AG08395 (cell line): ENCODE measurements at regions not wholly inside any gene's neighbourhood (a gene's known extent, or its start where the extent isn't known, plus 50 kb on each side); places are given as distances from the start of the nearest gene placed in this dataset.

Experiments
- DNase-seq: peaks from one replicate; pipeline ENCODE4 v3.0.0; 2012; ENCODE audit warnings: mixed read lengths, low spot score

- no peak for DNase-seq
Measured at GRCh38 chr17:22441776-22442175, 749.5 kb downstream of the KCNJ18 start.

GRCh38 chr17:22443061-22443460 lies 750.7 kb downstream of the KCNJ18 start:
- DNase-seq, result no peak

GRCh38 chr17:22453181-22453580 lies 760.9 kb downstream of the KCNJ18 start:
- DNase-seq, result no peak

- DNase-seq, result no peak
Measured at GRCh38 chr17:22454070-22454999, 762.0 kb downstream of the KCNJ18 start.

- DNase-seq, result no peak
Measured at GRCh38 chr17:22459331-22459952, 767.1 kb downstream of the KCNJ18 start.

GRCh38 chr17:22459953-22460350 lies 767.6 kb downstream of the KCNJ18 start:
- DNase-seq, result no peak

GRCh38 chr17:22460461-22461063 lies 768.2 kb downstream of the KCNJ18 start:
- DNase-seq, result no peak

GRCh38 chr17:22461460-22462145 lies 769.3 kb downstream of the KCNJ18 start:
- DNase-seq, result no peak

GRCh38 chr17:22462461-22462860 lies 770.1 kb downstream of the KCNJ18 start:
- DNase-seq, result no peak

GRCh38 chr17:22463110-22463850 lies 771.0 kb downstream of the KCNJ18 start:
- no peak for DNase-seq

- DNase-seq, result no peak
Measured at GRCh38 chr17:22464041-22464440, 771.7 kb downstream of the KCNJ18 start.

GRCh38 chr17:22467720-22468119 lies 775.4 kb downstream of the KCNJ18 start:
- no peak for DNase-seq

GRCh38 chr17:22469101-22469880 lies 777.0 kb downstream of the KCNJ18 start:
- DNase-seq, result no peak

- DNase-seq, result no peak
Measured at GRCh38 chr17:22469941-22470340, 777.6 kb downstream of the KCNJ18 start.

- DNase-seq, result no peak
Measured at GRCh38 chr17:22470411-22471175, 778.3 kb downstream of the KCNJ18 start.

GRCh38 chr17:22484826-22485225 lies 792.5 kb downstream of the KCNJ18 start:
- no peak for DNase-seq

- DNase-seq, result no peak
Measured at GRCh38 chr17:22490399-22490798, 798.1 kb downstream of the KCNJ18 start.

- DNase-seq, result no peak
Measured at GRCh38 chr17:22492331-22492730, 800.0 kb downstream of the KCNJ18 start.

GRCh38 chr17:22496450-22496849 lies 804.1 kb downstream of the KCNJ18 start:
- no peak for DNase-seq

GRCh38 chr17:22503322-22503899 lies 811.1 kb downstream of the KCNJ18 start:
- DNase-seq, result no peak
